Forelimb muscle (tissue), 1 donor: ENCODE measurements at regions not wholly inside any gene's neighbourhood (a gene's known extent, or its start where the extent isn't known, plus 50 kb on each side); places are given as distances from the start of the nearest gene placed in this dataset.

Experiments used
- DNase-seq: peaks from one replicate; pipeline ENCODE4 v3.0.0-alpha.2; 2013; ENCODE audit warnings: low read depth

DNA sequence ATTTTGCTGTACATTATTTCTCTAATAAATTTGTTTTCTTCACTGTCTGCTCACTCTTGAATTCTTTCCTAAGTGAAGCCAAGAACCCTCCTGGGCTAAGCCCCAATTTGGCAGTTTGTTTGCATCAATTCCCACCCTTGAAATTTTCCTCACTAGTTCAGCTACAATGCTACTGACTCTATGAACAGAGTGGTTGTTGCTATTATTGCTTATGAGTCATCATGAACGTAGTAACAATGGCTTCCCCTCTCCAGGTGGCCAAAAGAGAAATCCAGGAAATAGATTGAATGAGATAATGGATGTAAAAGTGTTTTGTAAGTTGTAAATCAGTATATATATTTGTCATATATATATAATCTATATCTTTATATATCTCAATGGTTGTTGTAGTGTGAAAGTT is 193.0 kb downstream of the URB2 start:
- DNase-seq, result no peak

- no peak for DNase-seq
Measured at GRCh38 chr1:229822026-229822425, 196.0 kb downstream of the URB2 start.

- DNase-seq, result no peak
Measured at GRCh38 chr1:229825042-229825441, 199.0 kb downstream of the URB2 start.

- DNase-seq, result no peak
Measured at GRCh38 chr1:229828461-229828860, 202.4 kb downstream of the URB2 start.

DNA sequence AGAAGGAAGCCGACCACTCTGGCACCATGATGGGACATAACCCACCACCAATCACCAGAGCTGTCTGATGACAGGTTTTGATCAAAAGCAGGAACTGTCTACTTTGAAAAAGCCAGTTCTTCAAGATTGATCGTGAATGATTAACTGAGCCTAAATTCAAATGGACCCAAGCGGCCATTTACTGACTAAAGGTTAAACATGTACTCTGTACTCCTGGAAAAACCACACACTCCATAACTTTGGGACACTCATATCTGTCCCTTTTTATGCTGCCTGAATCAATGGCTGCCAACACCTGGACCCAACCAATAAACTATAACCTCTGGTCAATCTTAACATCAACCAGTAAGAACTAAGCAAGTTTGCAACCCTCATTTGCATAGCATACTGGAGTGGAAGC is 206.6 kb downstream of the URB2 start:
- no peak for DNase-seq

GRCh38 chr1:229834230-229834629 is 208.2 kb downstream of the URB2 start:
- DNase-seq, result no peak

GRCh38 chr1:229835226-229835625 is 209.2 kb downstream of the URB2 start:
- DNase-seq, result no peak

- DNase-seq, result no peak
Measured at GRCh38 chr1:229836324-229836723, 210.3 kb downstream of the URB2 start.

DNA sequence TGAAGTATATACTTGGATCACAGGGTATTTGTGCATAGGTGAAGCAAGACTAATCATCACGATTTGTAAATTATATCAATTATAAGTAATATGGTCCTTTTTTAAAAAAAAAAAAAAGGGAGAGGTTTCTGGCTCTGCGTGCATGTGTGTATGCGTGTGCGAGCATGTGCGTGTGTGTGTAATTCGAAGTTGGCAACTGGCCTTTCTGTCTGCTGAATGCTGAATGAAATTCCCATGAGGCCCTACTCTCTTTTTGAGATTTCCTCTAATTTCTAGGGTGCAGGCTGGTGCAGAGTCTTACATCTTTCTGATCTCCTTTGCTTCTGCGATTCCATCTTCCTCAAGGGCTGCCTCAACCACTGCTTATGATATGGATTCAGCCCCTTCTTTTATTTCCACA is 212.2 kb downstream of the URB2 start:
- no peak for DNase-seq

GRCh38 chr1:229839800-229840199 is 213.8 kb downstream of the URB2 start:
- DNase-seq, result no peak

DNA sequence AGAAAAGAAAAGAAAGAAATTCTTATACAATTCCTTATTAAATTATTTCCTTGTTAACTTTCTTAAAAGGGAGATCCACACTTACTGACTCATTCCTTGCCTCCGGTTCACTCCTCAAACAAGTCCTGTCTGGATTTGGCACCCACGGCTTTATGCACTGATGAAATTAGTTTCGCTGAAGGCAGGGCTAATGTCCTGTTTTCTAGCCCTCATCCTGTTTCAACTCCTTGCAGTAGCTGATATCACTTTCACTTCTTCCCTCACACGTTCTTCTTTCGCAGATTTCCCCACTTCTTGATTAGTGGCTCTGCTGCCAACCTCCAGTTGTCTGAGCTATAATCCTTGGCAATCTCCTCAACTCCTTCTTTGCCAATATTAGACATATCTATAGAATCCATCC is 215.2 kb downstream of the URB2 start:
- no peak for DNase-seq

DNA sequence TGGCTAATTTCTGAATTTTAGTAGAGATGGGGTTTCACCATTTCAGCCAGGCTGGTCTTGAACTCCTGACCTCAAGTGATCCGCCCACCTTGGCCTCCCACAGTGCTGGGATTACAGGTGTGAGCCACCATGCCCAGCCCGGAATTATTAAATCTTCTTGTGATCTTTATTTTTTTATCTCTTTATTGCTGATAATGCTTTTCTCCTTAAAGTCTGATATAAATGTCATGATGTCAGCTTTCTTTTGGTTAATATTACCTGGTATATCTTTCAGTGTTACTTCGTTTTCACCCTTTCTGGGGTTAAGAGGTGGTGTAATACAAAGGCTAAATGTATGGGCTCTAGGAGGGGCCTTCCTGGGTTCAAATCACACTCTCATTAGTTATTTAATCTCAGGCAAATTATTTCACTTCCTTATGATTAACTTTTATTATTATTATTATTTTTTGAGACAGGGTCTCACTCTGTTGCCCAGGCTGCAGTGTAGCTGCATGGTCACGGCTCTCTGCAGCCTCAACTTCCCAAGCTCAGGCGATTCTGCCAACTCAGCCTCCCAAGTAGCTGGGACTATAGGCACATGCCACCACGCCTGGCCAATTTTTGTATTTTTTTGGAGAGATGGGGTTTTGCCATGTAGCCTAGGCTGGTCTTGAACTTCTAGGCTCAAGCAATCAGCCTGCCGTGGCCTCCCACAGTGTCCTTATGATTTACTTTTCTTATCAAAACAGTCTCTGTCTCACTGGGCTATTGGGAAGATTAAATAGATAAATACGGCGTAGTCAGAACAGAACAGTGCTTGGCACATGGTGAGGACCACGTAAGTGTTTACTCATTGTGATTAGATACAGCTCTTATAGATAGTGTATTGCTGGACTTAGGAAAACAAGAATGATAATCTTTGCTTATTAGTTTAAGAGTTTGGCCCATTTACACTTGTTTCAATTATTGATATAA is 216.5 kb downstream of the URB2 start:
- no peak for DNase-seq

GRCh38 chr1:229843627-229844238 is 217.7 kb downstream of the URB2 start:
- no peak for DNase-seq

GRCh38 chr1:229844675-229845074 is 218.6 kb downstream of the URB2 start:
- DNase-seq, result no peak

DNA sequence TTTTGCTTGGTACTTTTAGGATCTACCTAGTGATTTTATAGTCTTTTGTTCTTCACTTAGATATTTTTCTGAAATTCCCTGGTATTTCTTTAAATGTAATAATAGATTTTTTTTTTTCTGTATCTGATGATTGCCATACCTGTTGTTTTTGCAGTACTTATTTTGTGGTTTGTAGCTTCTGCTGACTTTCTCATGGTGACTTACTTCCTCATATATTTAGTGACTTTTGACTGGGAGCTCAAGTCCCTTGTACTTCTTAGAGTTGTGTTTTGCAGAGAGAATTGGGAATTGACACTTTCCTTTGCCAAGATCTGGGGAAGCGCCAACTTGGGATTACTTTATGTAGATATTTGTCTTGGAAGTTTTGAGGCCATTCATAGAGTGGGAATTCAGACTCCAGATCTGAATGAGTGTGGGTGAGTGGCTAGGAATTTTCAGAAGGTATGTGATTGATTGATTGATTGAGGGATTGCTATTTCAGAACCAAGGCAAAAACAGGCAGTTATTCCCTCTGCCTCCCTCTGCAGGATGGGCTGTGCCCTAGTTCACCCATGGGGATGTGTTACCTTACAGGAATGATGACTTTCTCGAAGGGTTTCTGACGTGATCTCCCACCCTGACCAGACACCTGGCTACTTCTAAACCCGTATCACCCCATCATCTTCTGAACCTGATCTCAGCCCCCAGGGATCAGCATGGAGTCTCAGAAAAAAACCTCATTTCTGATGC is 219.5 kb downstream of the URB2 start:
- no peak for DNase-seq

- no peak for DNase-seq
Measured at GRCh38 chr1:229846351-229846750, 220.3 kb downstream of the URB2 start.

- no peak for DNase-seq
Measured at GRCh38 chr1:229848752-229849677, 218.0 kb upstream of the GALNT2 start.

DNA sequence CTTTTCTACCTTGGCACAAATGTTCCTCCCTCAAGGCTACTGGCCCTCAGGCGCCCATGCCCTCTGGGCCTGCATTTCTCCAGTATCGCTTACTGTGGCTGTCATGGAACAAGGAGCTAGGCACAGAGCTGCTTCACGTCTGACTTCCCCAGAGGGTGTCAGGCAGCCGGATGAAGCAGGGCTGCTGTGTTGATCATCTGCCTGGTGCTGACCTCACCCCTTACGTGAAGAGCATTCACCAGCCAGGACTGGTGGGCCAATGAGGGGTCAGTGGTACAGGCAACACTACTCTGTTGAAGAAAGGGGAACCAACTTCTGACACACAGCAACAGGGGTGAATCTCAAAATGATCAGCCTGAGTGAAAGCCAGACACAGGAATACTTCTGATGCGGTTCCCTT is 215.5 kb upstream of the GALNT2 start:
- no peak for DNase-seq

DNA sequence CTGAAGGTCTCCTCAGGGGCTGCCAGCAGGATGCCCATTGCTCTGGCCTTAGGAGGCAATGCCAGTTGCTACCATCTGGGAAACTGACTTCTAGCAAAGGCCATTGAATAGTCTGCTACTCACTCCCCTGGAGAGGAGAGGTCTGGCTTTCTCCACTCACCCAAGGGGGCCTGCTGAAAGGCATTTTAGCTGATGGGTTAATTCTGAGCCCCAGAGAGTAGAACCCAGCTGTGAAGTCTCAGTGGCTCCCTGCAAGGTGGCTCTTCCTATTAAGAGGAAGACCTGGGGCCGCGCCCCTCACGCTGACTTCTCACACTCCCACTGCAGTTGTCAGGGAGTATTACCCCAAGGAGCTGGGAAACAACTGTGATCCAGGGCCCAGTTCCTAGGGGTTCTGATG is 213.3 kb upstream of the GALNT2 start:
- no peak for DNase-seq

DNA sequence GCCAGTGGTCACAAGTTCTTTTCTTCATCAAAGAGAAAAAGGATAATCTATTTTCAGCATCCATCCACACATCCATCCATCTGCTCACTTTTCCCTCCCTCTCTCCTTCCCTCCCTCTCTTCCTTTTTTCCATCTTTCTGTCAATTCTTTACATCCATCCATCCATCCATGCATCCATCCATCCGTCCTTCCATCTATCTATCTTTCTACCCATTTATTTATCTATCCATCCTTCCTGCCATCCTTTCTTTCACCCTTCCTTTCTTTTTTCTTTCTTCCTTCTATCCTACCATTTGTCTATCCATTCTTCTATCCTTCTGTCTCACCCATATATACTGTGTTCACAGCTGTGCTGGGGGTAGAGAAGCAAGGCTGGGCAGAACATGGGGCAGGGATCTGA is 212.4 kb upstream of the GALNT2 start:
- DNase-seq, result no peak

DNA sequence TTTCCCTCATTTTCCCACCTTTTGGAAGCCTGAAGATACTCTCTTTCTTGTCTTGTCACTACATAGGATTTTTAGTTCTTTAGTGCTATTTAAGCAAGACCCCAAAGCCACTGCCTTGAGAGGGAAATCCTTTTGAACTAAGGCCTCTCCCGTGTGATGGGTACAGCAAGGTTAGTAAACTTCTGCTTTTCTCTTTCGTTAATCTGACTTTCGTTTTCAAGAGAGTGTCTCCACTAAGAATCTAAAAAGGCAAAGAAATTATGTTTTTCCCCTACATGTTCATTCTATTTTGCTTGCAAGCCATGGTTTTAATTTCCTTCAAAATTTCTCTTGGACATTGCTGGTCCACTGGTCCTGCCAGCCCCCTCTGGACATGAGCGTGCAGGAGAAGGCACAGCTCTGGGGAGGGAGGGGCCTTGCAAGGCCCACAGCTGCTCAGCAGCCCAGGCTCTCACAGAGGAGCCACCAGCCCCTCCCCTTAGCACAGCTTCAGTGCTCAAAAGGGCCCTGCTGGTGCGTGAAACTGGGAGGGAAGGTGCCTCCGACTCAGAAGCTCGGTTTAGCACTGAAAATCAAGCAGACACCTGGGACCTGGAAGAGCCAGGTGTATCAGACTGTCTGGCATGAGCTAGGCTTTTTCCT is 210.9 kb upstream of the GALNT2 start:
- no peak for DNase-seq
